Type B pancreatic cell (in vitro differentiated cells): ENCODE measurements at regions not wholly inside any gene's neighbourhood (a gene's known extent, or its start where the extent isn't known, plus 50 kb on each side); places are given as distances from the start of the nearest gene placed in this dataset.

Experiments used
- DNase-seq: peaks from one replicate; pipeline ENCODE4 v3.0.0; 2021; ENCODE audit warnings: mixed read lengths; ENCODE audit not compliant: unreplicated experiment; ENCODE audit errors: extremely low spot score
- H3K27ac Mint-ChIP-seq: 2 replicates; pipeline ENCODE4 v1.8.0; 2021; ENCODE audit warnings: mild to moderate bottlenecking, mixed read lengths
- H3K27me3 Mint-ChIP-seq: 2 replicates; pipeline ENCODE4 v1.8.0; 2021; ENCODE audit warnings: mixed read lengths
- H3K36me3 Mint-ChIP-seq: 2 replicates; pipeline ENCODE4 v1.8.0; 2021; ENCODE audit warnings: mixed read lengths
- H3K4me1 Mint-ChIP-seq: one replicate; pipeline ENCODE4 v1.8.0; 2021; ENCODE audit warnings: mixed read lengths; ENCODE audit not compliant: unreplicated experiment
- H3K4me3 Mint-ChIP-seq: 2 replicates; pipeline ENCODE4 v1.8.0; 2021; ENCODE audit warnings: mild to moderate bottlenecking, mixed read lengths
- H3K9me3 Mint-ChIP-seq: 2 replicates; pipeline ENCODE4 v1.8.0; 2021; ENCODE audit warnings: mixed read lengths
- TF ChIP-seq, protein P1 (sequence below): fragments of 200-600 bp; sonication (generic); conservative IDR thresholded peaks from 2 replicates; pipeline ENCODE4 v1.5.0; 2021; ENCODE audit warnings: antibody characterized with exemption, mild to moderate bottlenecking

DNA sequence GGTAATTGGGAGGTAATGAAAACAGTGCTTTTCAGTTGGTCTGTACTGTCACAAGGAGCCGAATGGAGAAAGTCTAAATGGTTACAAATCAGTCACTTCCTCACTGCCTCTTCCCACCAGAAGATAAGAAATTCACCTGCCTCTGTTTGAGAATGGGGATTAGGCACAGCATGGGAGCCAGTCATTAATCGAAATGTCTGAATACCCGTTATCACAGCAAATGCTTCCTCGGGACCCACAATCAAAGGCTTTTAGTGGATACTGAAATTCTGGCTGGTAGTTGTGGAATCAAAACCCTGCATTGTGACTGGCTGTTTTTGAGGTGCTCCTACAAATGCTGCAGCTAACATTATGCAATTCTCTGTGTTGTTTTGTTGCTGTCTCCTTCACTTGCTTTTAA, 461.0 kb upstream of the MEX3C start:
- peaks cover 10% of the 10 kb centered on the region for H3K4me1 Mint-ChIP-seq
- no peak overlapping the region for H3K27ac Mint-ChIP-seq
- H3K27me3 Mint-ChIP-seq: peaks cover 11% of the 10 kb centered on the region

DNA sequence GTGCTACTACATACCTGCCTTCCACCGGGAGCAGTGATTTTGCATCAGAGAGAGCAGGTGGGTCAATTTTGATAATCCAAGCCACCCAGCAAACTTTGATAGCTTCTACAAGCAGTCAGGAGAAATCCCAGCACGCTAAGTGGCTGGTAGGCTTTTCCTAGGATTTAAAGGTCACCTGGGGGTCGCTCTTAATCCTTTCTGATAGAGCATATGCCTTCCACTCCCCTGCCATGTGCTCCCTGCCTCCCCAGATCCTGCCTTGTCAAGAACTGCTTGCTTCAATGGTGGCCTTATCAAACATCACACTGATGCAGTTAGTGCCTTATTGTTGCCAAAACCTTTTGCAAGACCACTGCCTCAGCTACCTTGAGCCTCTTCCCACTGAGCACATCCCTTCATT, 462.3 kb upstream of the MEX3C start:
- Mint-ChIP-seq H3K27ac (peak overlapping the region; percentile 3), H3K9me3 (no peaks in the 10 kb centered on the region), H3K4me1 (peaks cover 10% of the 10 kb centered on the region), H3K36me3 (no peaks in the 10 kb centered on the region), H3K4me3 (no peak overlapping the region), H3K27me3 (peaks cover 16% of the 10 kb centered on the region)
- TF ChIP-seq, protein P1, sequence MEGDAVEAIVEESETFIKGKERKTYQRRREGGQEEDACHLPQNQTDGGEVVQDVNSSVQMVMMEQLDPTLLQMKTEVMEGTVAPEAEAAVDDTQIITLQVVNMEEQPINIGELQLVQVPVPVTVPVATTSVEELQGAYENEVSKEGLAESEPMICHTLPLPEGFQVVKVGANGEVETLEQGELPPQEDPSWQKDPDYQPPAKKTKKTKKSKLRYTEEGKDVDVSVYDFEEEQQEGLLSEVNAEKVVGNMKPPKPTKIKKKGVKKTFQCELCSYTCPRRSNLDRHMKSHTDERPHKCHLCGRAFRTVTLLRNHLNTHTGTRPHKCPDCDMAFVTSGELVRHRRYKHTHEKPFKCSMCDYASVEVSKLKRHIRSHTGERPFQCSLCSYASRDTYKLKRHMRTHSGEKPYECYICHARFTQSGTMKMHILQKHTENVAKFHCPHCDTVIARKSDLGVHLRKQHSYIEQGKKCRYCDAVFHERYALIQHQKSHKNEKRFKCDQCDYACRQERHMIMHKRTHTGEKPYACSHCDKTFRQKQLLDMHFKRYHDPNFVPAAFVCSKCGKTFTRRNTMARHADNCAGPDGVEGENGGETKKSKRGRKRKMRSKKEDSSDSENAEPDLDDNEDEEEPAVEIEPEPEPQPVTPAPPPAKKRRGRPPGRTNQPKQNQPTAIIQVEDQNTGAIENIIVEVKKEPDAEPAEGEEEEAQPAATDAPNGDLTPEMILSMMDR: no peak
- no peak for DNase-seq

More for the DNA sequence above, 461.0 kb upstream of the MEX3C start:
- Mint-ChIP-seq H3K9me3 (no peaks in the 10 kb centered on the region), H3K4me3 (no peak overlapping the region), H3K36me3 (no peaks in the 10 kb centered on the region)
- no peak for DNase-seq
- TF ChIP-seq, protein P1: no peak

DNA sequence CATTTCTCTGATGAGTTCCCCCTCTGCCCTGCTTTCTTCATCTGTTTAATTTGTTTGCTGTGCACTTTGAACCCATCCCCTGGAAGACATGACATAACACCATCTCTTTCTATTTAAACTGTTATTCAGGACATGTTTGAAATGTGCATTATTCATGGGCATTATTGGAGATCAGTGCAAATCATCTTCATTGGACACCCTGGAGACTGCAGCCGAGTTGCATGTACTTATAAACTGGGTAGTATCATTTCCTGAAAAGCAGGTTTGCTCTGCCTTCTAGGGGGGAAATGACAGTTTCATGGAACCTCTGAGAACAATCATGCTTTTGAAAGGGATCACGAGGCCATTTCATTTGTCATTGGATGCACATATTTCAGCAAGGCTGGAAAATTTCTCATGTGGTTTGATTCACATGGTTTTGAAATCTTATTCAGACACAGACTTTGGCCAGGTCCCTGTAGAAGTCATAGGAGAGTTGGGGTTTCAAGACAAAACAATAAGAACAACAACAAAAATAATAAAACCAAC, 462.8 kb upstream of the MEX3C start:
- H3K27ac Mint-ChIP-seq: peak overlapping the region; percentile 3
- H3K4me1 Mint-ChIP-seq: peaks cover 9% of the 10 kb centered on the region
- TF ChIP-seq, protein P1: no peak

DNA sequence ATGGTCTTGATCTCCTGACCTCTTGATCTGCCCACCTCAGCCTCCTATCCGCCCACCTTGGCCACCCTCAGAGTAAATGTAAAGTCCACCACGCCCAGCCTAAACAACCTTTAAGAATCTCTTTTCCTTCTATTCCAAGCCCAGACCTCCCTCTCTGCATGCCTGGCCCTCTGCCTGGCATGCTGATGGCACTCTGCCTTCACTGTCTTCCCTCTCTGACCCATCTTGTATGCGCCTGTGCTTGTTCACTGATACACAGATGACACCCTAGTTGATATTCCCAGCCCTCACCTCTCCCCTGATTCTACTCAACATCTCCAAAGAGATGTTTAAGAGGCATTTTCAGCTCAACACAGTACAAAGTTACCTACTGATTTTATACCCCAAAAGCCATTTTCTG, 466.8 kb upstream of the MEX3C start:
- Mint-ChIP-seq H3K4me1 (peaks cover 18% of the 10 kb centered on the region), H3K4me3 (no peak overlapping the region), H3K27me3 (peaks cover 18% of the 10 kb centered on the region), H3K27ac (no peak overlapping the region), H3K36me3 (no peaks in the 10 kb centered on the region), H3K9me3 (no peaks in the 10 kb centered on the region)
- DNase-seq: no peak
- TF ChIP-seq, protein P1: no peak

More for the DNA sequence above, 462.8 kb upstream of the MEX3C start:
- Mint-ChIP-seq H3K4me3 (no peak overlapping the region), H3K27me3 (peaks cover 18% of the 10 kb centered on the region), H3K36me3 (no peaks in the 10 kb centered on the region), H3K9me3 (no peaks in the 10 kb centered on the region)
- DNase-seq: no peak

DNA sequence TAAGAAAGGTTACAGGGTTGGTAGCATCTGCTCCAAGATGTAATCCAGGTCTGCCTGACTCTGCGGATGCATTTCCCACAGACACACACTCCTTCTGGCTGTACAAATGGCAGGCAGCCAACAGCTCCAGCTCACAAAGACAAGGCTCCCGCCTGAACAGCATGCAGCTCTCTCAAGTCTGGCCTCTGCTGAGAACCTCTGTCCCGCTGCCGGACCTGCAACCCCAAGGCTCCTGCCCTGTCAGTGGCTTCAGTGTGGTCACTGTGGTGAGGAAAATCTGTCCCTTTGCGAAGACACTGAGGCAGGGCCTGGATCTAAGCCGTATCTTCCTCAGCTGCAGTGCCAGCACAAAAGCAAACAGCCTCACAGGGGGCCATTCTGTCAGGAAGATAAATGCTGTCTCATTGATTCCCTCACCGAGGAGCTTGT, 469.3 kb upstream of the MEX3C start:
- Mint-ChIP-seq H3K4me1 (peaks cover 13% of the 10 kb centered on the region), H3K9me3 (no peaks in the 10 kb centered on the region), H3K27me3 (peaks cover 13% of the 10 kb centered on the region), H3K36me3 (no peaks in the 10 kb centered on the region), H3K27ac (no peak overlapping the region), H3K4me3 (no peak overlapping the region)
- TF ChIP-seq, protein P1: no peak
- no peak for DNase-seq

DNA sequence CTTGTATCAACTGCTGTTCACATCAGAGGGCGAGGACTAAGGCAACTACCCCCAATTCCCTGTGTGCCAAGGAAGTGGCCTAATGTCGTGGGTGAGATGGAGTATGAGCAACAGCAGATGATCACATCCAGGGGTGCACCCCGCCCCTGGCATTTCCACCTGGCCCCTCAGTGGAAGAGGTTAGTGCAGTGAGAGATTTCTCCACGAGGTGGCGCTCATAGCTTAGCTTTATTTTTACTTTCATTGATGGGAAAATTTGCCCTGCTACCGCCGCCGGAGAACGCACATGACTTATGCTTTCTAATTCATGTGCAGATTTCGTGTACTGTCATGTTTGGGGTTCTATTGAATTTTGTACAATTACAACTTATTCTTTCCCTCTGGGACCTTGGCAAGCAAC, 470.6 kb upstream of the MEX3C start:
- no peak overlapping the region for H3K27ac Mint-ChIP-seq
- DNase-seq: peak; percentile 76
- no peaks in the 10 kb centered on the region for H3K9me3 Mint-ChIP-seq
- peak overlapping the region; percentile 13 for H3K4me3 Mint-ChIP-seq
- peaks cover 13% of the 10 kb centered on the region for H3K27me3 Mint-ChIP-seq
- H3K4me1 Mint-ChIP-seq: peaks cover 13% of the 10 kb centered on the region
- H3K36me3 Mint-ChIP-seq: no peaks in the 10 kb centered on the region
- TF ChIP-seq, protein P1: peak; percentile 92
